Psoas muscle (tissue), 7 donors: ENCODE measurements at regions not wholly inside any gene's neighbourhood (a gene's known extent, or its start where the extent isn't known, plus 50 kb on each side); places are given as distances from the start of the nearest gene placed in this dataset.

Source experiments
- ATAC-seq, 4 donors: fragments of 200-7000 bp; cut with Tn5 transposase; one replicate each; pipeline ENCODE4 v1.9.1; 2020; ENCODE audit warnings: moderate library complexity in 3 of 4, mild to moderate bottlenecking in 2 of 4
- DNase-seq, 2 donors: peaks; one replicate each; pipeline ENCODE4 v3.0.0-alpha.2; 2020
- H3K27ac ChIP-seq: fragments of 200-600 bp; one replicate; pipeline ENCODE4 v1.8.0; 2022
- H3K27me3 ChIP-seq, 3 donors: fragments of 200-600 bp in 1 of 3; one replicate each; pipeline versions ENCODE4 v1.6.1 to v1.8.0; 2013 to 2022; ENCODE audit warnings: low read length in 2 of 3, mild to moderate bottlenecking in 2 of 3, moderate library complexity in 1 of 3; ENCODE audit not compliant: insufficient read depth in 3 of 3
- H3K36me3 ChIP-seq, 2 donors: fragments of 200-600 bp in 1 of 2; one replicate each; pipeline versions ENCODE4 v1.6.1 to v1.8.0; 2013 to 2022; ENCODE audit warnings: low read depth in 1 of 2, mild to moderate bottlenecking in 1 of 2, moderate library complexity in 1 of 2; ENCODE audit not compliant: insufficient read depth in 1 of 2
- H3K4me1 ChIP-seq: fragments of 200-600 bp; one replicate; pipeline ENCODE4 v1.8.0; 2022
- H3K4me3 ChIP-seq: fragments of 200-600 bp; one replicate; pipeline ENCODE4 v1.8.0; 2022; ENCODE audit warnings: mild to moderate bottlenecking
- H3K9me3 ChIP-seq: fragments of 200-600 bp; one replicate; pipeline ENCODE4 v1.8.0; 2022
- CTCF ChIP-seq: fragments of 200-600 bp; IDR thresholded peaks from one replicate; pipeline ENCODE4 v1.8.0; 2022; ENCODE audit warnings: antibody characterized with exemption
- WGBS, 3 donors: extraction: QIAGEN DNeasy Blood & Tissue Kit; methylation state at CpG; one replicate each; pipeline versions ENCODE4 v1.1.6 to v1.1.7; 2013; 5-methylcytosine and 5-hydroxymethylcytosine counted together
- intact Hi-C, 2 donors: fragments of 100-400 bp; cut with DNase I; formaldehyde crosslinking; loops; one replicate each; pipeline versions ENCODE4 v1.11.0 to v1.14.2; 2022
- donor health status: healthy with polysubstance abuse.
- donor health status: DM: no; HTN: no; CAD: no; lungs with moderate emphysema.
- donor health status: Bipolar disorder and iron deficiency.
- donor health status: healthy.
- donor health status: DM: yes; HTN: yes; CAD: no.
- donor health status: DM: no; HTN: no; CAD: no.
- donor health status: DM: yes; HTN: yes; CAD: no.

- H3K9me3 ChIP-seq: peaks cover 17% of the 10 kb centered on the region
- 80 to 87% (median 85%) methylated on average over 5 of the region's 5 CpGs for WGBS, 3 donors
- no peak for TF ChIP-seq CTCF
- H3K4me3 ChIP-seq: no peak overlapping the region
- no peaks in the 10 kb centered on the region for H3K27me3 ChIP-seq
- intact Hi-C loops: no loop called here
- H3K27ac ChIP-seq: no peak overlapping the region
- ATAC-seq (no peak), DNase-seq (no peak)
- no peaks in the 10 kb centered on the region for H3K4me1 ChIP-seq
- no peaks in the 10 kb centered on the region for H3K36me3 ChIP-seq
These were observed 101.9 kb upstream of the CXCL14 start for GRCh38 chr5:135680713-135681112.

- no peak for DNase-seq
- H3K36me3 ChIP-seq: no peaks in the 10 kb centered on the region
- ATAC-seq: no peak
- no peak overlapping the region for H3K4me3 ChIP-seq
- no peaks in the 10 kb centered on the region for H3K27me3 ChIP-seq
- TF ChIP-seq CTCF: no peak
- H3K9me3 ChIP-seq: peaks cover 23% of the 10 kb centered on the region
- no peak overlapping the region for H3K27ac ChIP-seq
- WGBS, 3 donors: 76 to 89% (median 84%) methylated on average over 2 of the region's 2 CpGs
- intact Hi-C loops: no loop called here
- H3K4me1 ChIP-seq: no peaks in the 10 kb centered on the region
These were observed 100.0 kb upstream of the CXCL14 start for GRCh38 chr5:135678640-135679268.

GRCh38 chr5:135671966-135672365, 93.2 kb upstream of the CXCL14 start:
- no peak overlapping the region for H3K4me3 ChIP-seq
- peaks cover 17% of the 10 kb centered on the region for H3K9me3 ChIP-seq
- WGBS, 3 donors: 48 to 53% (median 50%) methylated on average over 3 of the region's 3 CpGs
- no peaks in the 10 kb centered on the region for H3K36me3 ChIP-seq
- H3K27me3 ChIP-seq: no peaks in the 10 kb centered on the region
- ATAC-seq (no peak), DNase-seq (no peak)
- intact Hi-C loops: no loop called here
- no peak for TF ChIP-seq CTCF
- no peak overlapping the region for H3K27ac ChIP-seq
- no peaks in the 10 kb centered on the region for H3K4me1 ChIP-seq

- ATAC-seq (no peak), DNase-seq (no peak)
- intact Hi-C loops: no loop called here
- TF ChIP-seq CTCF: no peak
- Histone ChIP-seq H3K27me3 (no peaks in the 10 kb centered on the region), H3K9me3 (peaks cover 11% of the 10 kb centered on the region), H3K36me3 (no peaks in the 10 kb centered on the region), H3K4me3 (no peak overlapping the region), H3K27ac (no peak overlapping the region), H3K4me1 (no peaks in the 10 kb centered on the region)
- 55 to 63% (median 58%) methylated on average over 5 of the region's 5 CpGs for WGBS, 3 donors
These were observed 92.4 kb upstream of the CXCL14 start for GRCh38 chr5:135671052-135671705.

GRCh38 chr5:135670588-135670987, 91.8 kb upstream of the CXCL14 start:
- 81 to 87% (median 85%) methylated on average over 6 of the region's 6 CpGs for WGBS, 3 donors
- H3K9me3 ChIP-seq: peaks cover 5% of the 10 kb centered on the region

More at GRCh38 chr5:135670588-135670987, 91.8 kb upstream of the CXCL14 start:
- DNase-seq (no peak), ATAC-seq (no peak)
- no peaks in the 10 kb centered on the region for H3K36me3 ChIP-seq
- TF ChIP-seq CTCF: no peak
- no peaks in the 10 kb centered on the region for H3K4me1 ChIP-seq
- intact Hi-C loops: no loop called here
- H3K4me3 ChIP-seq: no peak overlapping the region
- no peaks in the 10 kb centered on the region for H3K27me3 ChIP-seq
- H3K27ac ChIP-seq: no peak overlapping the region
